Inflammatory macrophage treated with lipopolysaccharide for 4 hours (primary cell): ENCODE measurements at regions not wholly inside any gene's neighbourhood (a gene's known extent, or its start where the extent isn't known, plus 50 kb on each side); places are given as distances from the start of the nearest gene placed in this dataset.
"Not testable (repeated sequence)": the region's sequence is repeated elsewhere in the genome, so short reads cannot be mapped to it uniquely, and the experiment has no call there.

Experiments used
- DNase-seq: peaks from one replicate; pipeline ENCODE4 v3.0.0-alpha.2; 2020

- no peak for DNase-seq
Observed at GRCh38 chr13:111564606-111565005, 244.2 kb downstream of the TEX29 start.

DNA sequence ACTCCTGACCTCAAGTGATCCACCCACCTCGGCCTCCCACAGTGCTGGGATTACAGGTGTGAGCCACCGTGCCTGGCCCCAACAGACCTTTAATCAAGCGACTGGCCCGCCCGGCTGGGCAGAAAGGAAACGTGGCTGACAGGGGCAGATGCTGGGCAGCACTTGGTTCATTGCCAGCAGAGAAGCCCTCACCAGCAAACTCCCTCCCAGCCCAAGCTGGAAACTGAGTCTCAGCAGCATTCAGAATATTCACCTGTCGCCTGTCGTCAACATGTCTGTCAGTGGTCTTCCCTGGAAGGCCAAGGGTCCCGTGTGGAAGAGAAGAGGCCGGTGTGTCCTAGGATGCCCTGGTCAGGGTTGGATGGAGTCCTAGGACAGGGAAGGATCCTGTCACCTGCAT is 245.0 kb downstream of the TEX29 start:
- DNase-seq: no peak

- DNase-seq: no peak
Observed at GRCh38 chr13:111566567-111566966, 246.1 kb downstream of the TEX29 start.

DNA sequence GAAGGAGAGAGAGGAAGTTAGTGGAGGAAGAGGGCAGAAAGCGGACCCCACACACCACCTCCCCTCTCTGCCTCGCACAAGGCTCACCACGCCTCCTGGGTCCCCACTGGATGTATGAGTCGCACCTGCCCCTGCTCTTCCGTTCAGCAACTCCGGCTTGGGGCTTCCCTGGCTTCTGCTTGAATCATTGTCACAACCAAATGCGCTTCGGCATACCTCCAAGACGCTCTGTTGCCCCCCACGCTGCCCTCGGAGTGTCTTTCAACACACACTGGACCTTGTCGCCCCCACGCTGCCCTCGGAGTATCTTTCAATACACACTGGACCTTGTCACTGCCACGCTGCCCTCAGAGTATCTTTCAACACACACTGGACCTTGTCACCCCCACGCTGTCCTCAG is 247.2 kb downstream of the TEX29 start:
- DNase-seq: no peak

DNA sequence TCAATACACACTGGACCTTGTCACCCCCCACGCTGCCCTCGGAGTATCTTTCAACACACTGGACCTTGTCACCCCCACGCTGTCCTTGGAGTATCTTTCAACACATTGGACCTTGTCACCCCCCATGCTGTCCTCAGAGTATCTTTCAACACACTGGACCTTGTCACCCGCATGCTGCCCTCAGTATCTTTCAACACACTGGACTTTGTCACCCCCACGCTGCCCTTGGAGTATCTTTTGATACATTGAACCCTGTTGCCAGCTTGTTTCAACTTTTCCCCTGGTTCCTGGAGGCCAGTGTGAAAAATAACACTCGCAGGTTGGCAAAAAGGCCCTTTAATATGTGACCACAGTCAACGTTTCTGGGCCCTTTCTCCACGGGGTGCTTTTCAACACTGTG is 247.8 kb downstream of the TEX29 start:
- no peak for DNase-seq

- DNase-seq: no peak
Observed at GRCh38 chr13:111570911-111571310, 250.5 kb downstream of the TEX29 start.

- no peak for DNase-seq
Observed at GRCh38 chr13:111572956-111573761, 252.7 kb downstream of the TEX29 start.

DNA sequence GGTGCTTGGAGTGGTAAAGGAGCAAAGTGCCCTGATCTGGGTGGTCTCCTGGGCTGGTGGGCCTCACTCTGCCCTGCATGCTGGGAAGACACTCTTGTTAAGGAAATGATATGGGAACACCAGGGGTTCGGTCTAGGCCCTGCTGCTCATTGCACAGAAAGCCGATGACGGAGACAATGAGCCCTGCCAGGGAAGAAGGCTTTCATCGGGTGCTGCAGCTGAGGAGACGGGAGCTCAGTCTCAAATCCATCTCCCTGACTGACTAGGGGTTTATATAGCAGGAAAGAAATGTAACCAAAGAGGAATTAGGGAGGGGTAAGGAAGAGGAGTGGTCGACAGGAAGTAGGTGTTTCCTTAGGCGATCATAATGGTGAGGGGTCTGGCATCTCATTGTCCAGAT is 253.4 kb downstream of the TEX29 start:
- no peak for DNase-seq

- no peak for DNase-seq
Observed at GRCh38 chr13:111575276-111575675, 254.8 kb downstream of the TEX29 start.

DNA sequence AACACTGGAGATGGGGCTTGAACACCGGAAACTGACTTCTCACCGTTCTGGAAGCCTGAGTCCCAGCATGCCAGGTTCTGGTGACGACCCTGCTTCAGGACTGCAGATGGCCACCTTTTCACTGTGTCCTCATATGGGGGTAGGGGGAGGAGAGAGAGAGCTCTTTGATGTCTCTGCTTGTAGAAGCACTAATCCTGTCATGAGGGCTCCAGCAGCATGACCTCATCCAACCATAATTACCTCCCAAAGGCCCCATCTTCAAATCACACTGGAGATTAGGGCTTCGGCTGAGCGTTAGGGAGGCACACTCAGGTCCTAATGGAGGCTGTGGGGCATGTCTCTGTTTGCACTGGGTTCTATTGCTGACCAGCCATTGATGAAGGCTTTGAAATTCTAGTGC is 255.3 kb downstream of the TEX29 start:
- no peak for DNase-seq

DNA sequence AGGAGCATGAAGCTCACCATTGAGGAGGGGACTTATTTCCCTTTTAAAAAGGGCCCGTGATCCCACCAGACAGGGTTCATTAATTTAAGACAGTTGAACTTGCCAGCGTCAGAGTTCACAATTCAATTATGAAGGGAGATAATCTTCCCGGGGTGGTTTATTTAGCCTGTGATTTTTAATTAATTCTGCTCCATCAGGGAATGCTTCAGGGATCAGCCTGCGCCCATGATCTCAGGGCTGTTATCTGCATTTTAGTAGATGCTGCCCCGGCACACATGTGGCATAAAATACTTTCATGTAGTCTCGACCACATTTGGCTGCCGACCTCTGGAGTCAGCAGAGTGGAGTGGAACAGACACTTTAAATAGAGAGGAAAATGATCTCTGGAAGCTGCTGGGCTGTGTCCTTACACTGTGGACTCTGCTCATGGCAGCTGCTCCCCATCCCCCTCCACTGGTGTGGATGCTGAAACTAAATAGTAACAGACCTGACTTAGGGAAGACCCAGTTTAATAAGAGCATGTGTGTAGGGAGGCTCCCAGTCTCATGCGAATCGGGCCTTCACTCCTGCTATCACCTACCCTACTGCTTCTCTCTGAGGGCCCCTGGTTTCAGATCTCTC is 256.9 kb downstream of the TEX29 start:
- no peak for DNase-seq

DNA sequence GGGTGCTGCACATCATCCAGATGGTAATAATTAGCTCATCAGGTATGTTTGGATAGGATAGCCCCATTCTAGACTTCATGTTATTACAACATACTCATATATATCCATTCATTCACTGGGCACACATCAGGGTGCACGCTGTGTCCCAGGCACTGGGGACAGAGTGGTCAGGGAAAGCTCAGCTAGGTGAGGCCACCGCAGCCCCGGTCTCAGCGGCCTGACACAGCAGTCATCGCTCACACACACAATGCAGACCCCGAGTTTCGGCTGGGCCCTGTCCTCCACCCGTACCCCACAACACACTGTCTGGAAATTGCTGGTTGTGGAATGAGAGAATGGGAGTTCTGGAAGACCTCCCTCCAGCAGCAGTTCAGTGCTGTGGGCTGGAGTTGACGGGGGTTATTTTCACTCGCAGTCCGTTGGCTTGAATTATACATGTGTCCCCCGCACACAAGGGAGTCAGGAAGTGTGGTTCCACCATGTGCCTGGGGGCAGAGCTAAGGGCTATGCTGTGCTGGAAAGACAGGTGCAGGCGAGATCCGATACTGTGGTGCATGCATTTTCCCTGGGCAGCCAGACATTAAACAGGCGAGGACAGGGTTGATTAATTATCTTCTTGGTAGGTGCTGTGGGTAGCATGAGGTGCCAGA is 257.6 kb downstream of the TEX29 start:
- DNase-seq: no peak

- no peak for DNase-seq
Observed at GRCh38 chr13:111584101-111584672, 263.7 kb downstream of the TEX29 start.

DNA sequence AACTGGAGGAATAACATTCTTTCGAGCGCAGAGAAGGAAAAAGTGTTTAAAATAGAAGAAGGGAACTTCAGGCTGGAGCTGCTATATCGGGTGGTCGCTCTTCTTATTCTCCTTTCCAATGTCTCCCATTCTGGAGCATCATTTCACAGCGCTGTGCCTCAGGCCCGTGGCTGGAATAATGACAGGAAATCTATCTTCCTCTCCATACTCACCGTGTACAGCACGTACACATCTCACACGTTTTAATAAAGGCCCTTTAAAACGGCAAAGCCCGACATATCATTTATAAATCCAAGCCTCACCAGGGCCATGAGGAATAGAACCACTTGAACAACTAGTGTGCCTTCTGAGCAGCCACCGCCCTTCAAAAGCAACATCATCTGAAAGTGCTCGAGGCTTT is 264.4 kb downstream of the TEX29 start:
- no peak for DNase-seq

DNA sequence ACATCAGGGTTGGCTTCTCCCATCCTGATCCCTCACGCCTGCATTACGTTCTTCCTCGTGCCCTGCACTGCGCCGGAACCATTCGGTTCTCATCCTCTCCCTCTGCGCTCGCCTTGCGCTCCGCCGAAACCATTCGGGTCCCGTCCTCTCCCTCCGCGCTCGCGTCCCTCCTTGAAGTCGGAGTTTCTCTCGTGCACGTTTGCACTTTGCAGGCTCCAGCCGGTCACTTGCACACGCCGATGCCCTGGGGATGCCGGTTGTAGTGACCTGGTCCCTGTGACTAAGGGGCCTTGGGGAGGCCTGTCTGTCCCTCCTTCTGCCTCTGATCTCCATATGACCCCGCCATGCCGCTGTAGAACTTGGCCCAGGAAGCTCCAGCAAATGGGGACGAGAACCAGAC is 265.8 kb downstream of the TEX29 start:
- no peak for DNase-seq

DNA sequence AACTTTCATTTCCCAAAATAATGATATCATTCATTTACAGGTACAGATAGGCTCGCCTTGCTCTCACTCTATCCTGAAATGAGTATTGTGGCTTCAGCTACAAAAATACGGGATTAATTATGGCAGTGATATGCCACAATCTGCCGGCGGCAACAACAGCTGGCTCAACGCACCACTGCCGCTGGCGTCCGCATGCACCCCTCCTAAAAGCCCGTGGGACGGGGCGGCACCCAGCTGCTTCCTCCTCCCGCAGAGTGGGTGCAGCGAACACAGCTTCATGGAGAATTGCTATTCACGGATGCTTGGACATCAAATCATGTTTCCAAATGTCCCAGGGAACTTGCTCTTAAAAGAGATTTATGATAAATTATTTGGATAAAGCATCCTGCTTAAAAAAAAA is 266.8 kb downstream of the TEX29 start:
- no peak for DNase-seq

GRCh38 chr13:111589321-111589720 is 268.9 kb downstream of the TEX29 start:
- DNase-seq: no peak

DNA sequence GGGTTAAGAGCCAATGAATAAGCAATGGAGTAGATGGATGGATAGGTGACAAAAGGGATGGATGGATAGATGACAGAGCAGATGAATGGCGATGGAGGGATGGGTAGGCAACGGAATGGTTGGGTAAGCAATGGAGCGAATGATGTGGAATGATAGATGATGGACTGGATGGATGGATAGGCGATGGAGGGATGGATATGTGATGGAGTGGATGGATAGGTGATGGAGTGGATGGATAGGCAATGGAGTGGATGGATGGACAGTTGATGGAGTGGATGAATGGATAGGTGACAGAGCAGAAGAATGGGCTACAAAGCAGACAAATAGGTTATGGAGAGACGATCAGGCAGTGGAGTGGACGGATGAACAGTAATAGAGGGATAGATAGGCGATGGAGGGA is 269.6 kb downstream of the TEX29 start:
- DNase-seq: no peak

- DNase-seq: no peak
Observed at GRCh38 chr13:111590796-111591195, 270.4 kb downstream of the TEX29 start.

GRCh38 chr13:111593490-111593889 is 273.0 kb downstream of the TEX29 start:
- not testable (repeated sequence) for DNase-seq

GRCh38 chr13:111594606-111595005 is 274.2 kb downstream of the TEX29 start:
- DNase-seq: no peak

DNA sequence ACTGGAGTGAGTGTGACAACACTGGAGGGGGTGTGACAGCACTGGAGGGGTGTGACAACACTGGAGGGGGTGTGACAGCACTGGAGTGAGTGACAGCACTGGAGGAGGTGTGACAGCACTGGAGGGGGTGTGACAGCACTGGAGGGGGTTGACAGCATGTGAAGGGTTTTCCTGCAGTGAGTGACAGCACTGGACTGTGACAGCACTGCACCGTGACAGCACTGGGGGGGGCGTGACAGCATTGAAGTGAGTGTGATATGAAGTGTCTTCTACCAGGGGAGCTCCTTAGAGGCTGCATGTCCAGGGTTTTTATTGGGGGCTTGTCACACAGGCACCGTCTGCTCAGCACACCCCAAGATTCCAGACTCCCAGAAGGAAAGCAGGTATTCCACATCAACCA is 274.8 kb downstream of the TEX29 start:
- no peak for DNase-seq

GRCh38 chr13:111595791-111596190 is 275.3 kb downstream of the TEX29 start:
- no peak for DNase-seq

DNA sequence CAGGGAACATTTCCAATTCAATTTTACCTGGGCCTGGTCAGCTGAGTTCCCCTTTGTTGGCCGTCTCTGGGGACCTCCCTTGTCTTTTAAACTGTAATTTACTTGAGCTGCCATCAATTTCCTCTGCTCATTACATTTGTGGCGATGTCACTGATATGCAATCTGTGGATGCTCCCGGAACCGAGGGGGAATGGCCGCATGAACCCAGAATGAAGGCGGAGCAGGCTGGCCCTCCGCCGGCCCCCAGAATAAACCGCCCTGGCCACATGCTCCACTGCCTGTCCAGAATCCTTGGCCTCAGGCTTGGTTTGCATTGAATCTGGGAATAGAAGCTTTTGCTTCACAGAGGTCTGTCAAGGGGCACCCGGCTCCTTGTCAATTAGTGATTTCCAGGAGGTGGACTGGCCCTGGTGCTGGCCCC is 276.8 kb downstream of the TEX29 start:
- DNase-seq: no peak
